WTC11 (cell line): ENCODE measurements at regions not wholly inside any gene's neighbourhood (a gene's known extent, or its start where the extent isn't known, plus 50 kb on each side); places are given as distances from the start of the nearest gene placed in this dataset.

Source experiments
- ATAC-seq: fragments of 200-7000 bp; cut with Tn5 transposase; 2 replicates; pipeline ENCODE4 v1.10.0; 2021; ENCODE audit warnings: mild to moderate bottlenecking, moderate library complexity
- CTCF ChIA-PET: fragments of 300-600 bp; sonication (Branson Sonifier 250); formaldehyde crosslinking; loops from one replicate; lab custom pipeline; 2021; ENCODE audit warnings: antibody characterized with exemption; lab: Charles Lee
- POLR2A ChIA-PET: fragments of 350-600 bp; sonication (Branson Sonifier 250); formaldehyde crosslinking; loops from one replicate; lab custom pipeline; 2021; ENCODE audit warnings: antibody characterized with exemption; lab: Charles Lee
- DNase-seq: peaks from one replicate; pipeline ENCODE4 v3.0.0; 2021; ENCODE audit warnings: low spot score
- H3K27ac Mint-ChIP-seq: 2 replicates; pipeline ENCODE4 v1.8.0; 2021; ENCODE audit warnings: mixed read lengths
- H3K27me3 Mint-ChIP-seq: 2 replicates; pipeline ENCODE4 v1.8.0; 2021; ENCODE audit warnings: low read depth, mild to moderate bottlenecking, moderate library complexity, mixed read lengths
- H3K36me3 Mint-ChIP-seq: 2 replicates; pipeline ENCODE4 v1.8.0; 2021; ENCODE audit warnings: mixed read lengths
- H3K4me1 Mint-ChIP-seq: 2 replicates; pipeline ENCODE4 v1.8.0; 2022; ENCODE audit warnings: mixed read lengths
- H3K4me3 Mint-ChIP-seq: 2 replicates; pipeline ENCODE4 v1.8.0; 2021; ENCODE audit warnings: mild to moderate bottlenecking, moderate library complexity, mixed read lengths
- H3K9me3 Mint-ChIP-seq: 2 replicates; pipeline ENCODE4 v1.8.0; 2021; ENCODE audit warnings: mixed read lengths
- ESRRA ChIP-seq: sonication (generic); formaldehyde crosslinking; IDR thresholded peaks from 2 replicates; pipeline ENCODE4 v1.8.1; 2022; ENCODE audit warnings: mild to moderate bottlenecking, missing genetic modification reagents, borderline replicate concordance
- FOXP1 ChIP-seq: sonication (generic); formaldehyde crosslinking; IDR thresholded peaks from 2 replicates; pipeline ENCODE4 v1.8.0; 2022; ENCODE audit warnings: missing genetic modification reagents, mild to moderate bottlenecking, moderate library complexity, borderline replicate concordance
- HMGA2 ChIP-seq: fragments of 250-450 bp; sonication (Bioruptor Pico); IDR thresholded peaks from 2 replicates; pipeline ENCODE4 v1.4.0; 2021; ENCODE audit warnings: mild to moderate bottlenecking, moderate library complexity
- KAT7 ChIP-seq: sonication (generic); formaldehyde crosslinking; IDR thresholded peaks from 2 replicates; pipeline ENCODE4 v1.8.1; 2023; ENCODE audit warnings: missing genetic modification reagents, mild to moderate bottlenecking, borderline replicate concordance
- NFYB ChIP-seq: sonication (generic); formaldehyde crosslinking; conservative IDR thresholded peaks from 2 replicates; pipeline ENCODE4 v1.8.0; 2022; ENCODE audit warnings: low read depth, missing genetic modification reagents
- ZNF219 ChIP-seq: sonication (generic); formaldehyde crosslinking; IDR thresholded peaks from 2 replicates; pipeline ENCODE4 v1.8.0; 2023; ENCODE audit warnings: missing genetic modification reagents, mild to moderate bottlenecking, borderline replicate concordance
- TF ChIP-seq, protein P1 (sequence below): fragments of 200-600 bp; IDR thresholded peaks from 2 replicates; pipeline ENCODE4 v1.8.0; 2022; ENCODE audit warnings: antibody characterized with exemption
- TF ChIP-seq, protein P2 (sequence below): sonication (generic); formaldehyde crosslinking; IDR thresholded peaks from 2 replicates; pipeline ENCODE4 v1.8.1; 2022; ENCODE audit warnings: missing genetic modification reagents, borderline replicate concordance
- TF ChIP-seq, protein P3 (sequence below): fragments of 250-450 bp; sonication (Bioruptor Pico); IDR thresholded peaks from 2 replicates; pipeline ENCODE4 v2.1.2; 2022; ENCODE audit warnings: mild to moderate bottlenecking, moderate library complexity
- TF ChIP-seq, protein P4 (sequence below): sonication (generic); formaldehyde crosslinking; IDR thresholded peaks from 2 replicates; pipeline ENCODE4 v1.8.1; 2023; ENCODE audit warnings: mild to moderate bottlenecking, moderate library complexity, missing genetic modification reagents
- TF ChIP-seq, protein P5 (sequence below): fragments of 250-450 bp; sonication (Bioruptor Pico); IDR thresholded peaks from 2 replicates; pipeline ENCODE4 v1.9.0; 2021; ENCODE audit warnings: moderate library complexity, mild to moderate bottlenecking, inconsistent platforms, borderline replicate concordance
- TF ChIP-seq, protein P6 (sequence below): sonication (generic); formaldehyde crosslinking; IDR thresholded peaks from 2 replicates; pipeline ENCODE4 v1.8.0; 2023; ENCODE audit warnings: missing genetic modification reagents, mild to moderate bottlenecking, borderline replicate concordance
- TF ChIP-seq, protein P7 (sequence below): sonication (generic); formaldehyde crosslinking; IDR thresholded peaks from 2 replicates; pipeline ENCODE4 v1.8.0; 2022; ENCODE audit warnings: mild to moderate bottlenecking, missing genetic modification reagents
- TF ChIP-seq, protein P8 (sequence below): sonication (generic); formaldehyde crosslinking; IDR thresholded peaks from 2 replicates; pipeline ENCODE4 v1.8.1; 2023; ENCODE audit warnings: mild to moderate bottlenecking, missing genetic modification reagents, borderline replicate concordance

DNA sequence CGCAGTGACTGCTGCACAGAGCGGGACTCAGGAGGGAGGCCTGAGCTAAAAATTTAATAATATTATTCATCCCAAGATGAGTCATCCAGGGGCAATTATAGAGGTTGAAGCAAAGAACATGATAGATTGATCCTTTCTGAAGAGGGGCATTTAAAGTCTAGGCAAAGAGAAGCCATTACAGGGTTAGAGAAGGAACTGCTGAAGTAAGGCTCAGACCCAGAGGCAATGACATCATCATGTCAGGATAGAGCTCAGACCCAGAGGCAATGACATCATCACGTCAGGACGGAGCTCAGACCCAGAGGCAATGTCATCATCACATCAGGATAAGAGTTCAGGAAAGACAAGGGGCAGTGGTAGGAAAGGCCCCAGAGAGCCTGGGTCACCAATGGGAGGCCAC, 184.0 kb downstream of the TMEM18 start:
- peaks cover 14% of the 10 kb centered on the region for H3K4me1 Mint-ChIP-seq
- H3K36me3 Mint-ChIP-seq = no peaks in the 10 kb centered on the region
- H3K27me3 Mint-ChIP-seq = peaks cover 6% of the 10 kb centered on the region
- no peaks in the 10 kb centered on the region for H3K9me3 Mint-ChIP-seq
- ATAC-seq (no peak), DNase-seq (no peak)
- no peak overlapping the region for H3K27ac Mint-ChIP-seq
- TF ChIP-seq HMGA2 (CRISPR knock-in tag) (no peak), KAT7 (CRISPR knock-in tag) (no peak), ZNF219 (CRISPR knock-in tag) (no peak), FOXP1 (no peak), ESRRA (CRISPR knock-in tag) (no peak), NFYB (CRISPR knock-in tag) (no peak)
- TF ChIP-seq, protein P1, sequence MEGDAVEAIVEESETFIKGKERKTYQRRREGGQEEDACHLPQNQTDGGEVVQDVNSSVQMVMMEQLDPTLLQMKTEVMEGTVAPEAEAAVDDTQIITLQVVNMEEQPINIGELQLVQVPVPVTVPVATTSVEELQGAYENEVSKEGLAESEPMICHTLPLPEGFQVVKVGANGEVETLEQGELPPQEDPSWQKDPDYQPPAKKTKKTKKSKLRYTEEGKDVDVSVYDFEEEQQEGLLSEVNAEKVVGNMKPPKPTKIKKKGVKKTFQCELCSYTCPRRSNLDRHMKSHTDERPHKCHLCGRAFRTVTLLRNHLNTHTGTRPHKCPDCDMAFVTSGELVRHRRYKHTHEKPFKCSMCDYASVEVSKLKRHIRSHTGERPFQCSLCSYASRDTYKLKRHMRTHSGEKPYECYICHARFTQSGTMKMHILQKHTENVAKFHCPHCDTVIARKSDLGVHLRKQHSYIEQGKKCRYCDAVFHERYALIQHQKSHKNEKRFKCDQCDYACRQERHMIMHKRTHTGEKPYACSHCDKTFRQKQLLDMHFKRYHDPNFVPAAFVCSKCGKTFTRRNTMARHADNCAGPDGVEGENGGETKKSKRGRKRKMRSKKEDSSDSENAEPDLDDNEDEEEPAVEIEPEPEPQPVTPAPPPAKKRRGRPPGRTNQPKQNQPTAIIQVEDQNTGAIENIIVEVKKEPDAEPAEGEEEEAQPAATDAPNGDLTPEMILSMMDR = no peak
- TF ChIP-seq, protein P2, sequence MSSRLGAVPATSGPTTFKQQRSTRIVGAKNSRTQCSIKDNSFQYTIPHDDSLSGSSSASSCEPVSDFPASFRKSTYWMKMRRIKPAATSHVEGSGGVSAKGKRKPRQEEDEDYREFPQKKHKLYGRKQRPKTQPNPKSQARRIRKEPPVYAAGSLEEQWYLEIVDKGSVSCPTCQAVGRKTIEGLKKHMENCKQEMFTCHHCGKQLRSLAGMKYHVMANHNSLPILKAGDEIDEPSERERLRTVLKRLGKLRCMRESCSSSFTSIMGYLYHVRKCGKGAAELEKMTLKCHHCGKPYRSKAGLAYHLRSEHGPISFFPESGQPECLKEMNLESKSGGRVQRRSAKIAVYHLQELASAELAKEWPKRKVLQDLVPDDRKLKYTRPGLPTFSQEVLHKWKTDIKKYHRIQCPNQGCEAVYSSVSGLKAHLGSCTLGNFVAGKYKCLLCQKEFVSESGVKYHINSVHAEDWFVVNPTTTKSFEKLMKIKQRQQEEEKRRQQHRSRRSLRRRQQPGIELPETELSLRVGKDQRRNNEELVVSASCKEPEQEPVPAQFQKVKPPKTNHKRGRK = no peak
- TF ChIP-seq, protein P3, sequence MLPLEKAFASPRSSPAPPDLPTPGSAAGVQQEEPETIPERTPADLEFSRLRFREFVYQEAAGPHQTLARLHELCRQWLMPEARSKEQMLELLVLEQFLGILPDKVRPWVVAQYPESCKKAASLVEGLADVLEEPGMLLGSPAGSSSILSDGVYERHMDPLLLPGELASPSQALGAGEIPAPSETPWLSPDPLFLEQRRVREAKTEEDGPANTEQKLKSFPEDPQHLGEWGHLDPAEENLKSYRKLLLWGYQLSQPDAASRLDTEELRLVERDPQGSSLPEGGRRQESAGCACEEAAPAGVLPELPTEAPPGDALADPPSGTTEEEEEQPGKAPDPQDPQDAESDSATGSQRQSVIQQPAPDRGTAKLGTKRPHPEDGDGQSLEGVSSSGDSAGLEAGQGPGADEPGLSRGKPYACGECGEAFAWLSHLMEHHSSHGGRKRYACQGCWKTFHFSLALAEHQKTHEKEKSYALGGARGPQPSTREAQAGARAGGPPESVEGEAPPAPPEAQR = no peak
- TF ChIP-seq, protein P4, sequence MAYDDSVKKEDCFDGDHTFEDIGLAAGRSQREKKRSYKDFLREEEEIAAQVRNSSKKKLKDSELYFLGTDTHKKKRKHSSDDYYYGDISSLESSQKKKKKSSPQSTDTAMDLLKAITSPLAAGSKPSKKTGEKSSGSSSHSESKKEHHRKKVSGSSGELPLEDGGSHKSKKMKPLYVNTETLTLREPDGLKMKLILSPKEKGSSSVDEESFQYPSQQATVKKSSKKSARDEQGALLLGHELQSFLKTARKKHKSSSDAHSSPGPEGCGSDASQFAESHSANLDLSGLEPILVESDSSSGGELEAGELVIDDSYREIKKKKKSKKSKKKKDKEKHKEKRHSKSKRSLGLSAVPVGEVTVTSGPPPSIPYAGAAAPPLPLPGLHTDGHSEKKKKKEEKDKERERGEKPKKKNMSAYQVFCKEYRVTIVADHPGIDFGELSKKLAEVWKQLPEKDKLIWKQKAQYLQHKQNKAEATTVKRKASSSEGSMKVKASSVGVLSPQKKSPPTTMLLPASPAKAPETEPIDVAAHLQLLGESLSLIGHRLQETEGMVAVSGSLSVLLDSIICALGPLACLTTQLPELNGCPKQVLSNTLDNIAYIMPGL (CRISPR knock-in tag) = no peak
- TF ChIP-seq, protein P5, sequence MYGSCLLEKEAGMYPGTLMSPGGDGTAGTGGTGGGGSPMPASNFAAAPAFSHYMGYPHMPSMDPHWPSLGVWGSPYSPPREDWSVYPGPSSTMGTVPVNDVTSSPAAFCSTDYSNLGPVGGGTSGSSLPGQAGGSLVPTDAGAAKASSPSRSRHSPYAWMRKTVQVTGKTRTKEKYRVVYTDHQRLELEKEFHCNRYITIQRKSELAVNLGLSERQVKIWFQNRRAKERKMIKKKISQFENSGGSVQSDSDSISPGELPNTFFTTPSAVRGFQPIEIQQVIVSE (CRISPR knock-in tag) = no peak
- TF ChIP-seq, protein P6, sequence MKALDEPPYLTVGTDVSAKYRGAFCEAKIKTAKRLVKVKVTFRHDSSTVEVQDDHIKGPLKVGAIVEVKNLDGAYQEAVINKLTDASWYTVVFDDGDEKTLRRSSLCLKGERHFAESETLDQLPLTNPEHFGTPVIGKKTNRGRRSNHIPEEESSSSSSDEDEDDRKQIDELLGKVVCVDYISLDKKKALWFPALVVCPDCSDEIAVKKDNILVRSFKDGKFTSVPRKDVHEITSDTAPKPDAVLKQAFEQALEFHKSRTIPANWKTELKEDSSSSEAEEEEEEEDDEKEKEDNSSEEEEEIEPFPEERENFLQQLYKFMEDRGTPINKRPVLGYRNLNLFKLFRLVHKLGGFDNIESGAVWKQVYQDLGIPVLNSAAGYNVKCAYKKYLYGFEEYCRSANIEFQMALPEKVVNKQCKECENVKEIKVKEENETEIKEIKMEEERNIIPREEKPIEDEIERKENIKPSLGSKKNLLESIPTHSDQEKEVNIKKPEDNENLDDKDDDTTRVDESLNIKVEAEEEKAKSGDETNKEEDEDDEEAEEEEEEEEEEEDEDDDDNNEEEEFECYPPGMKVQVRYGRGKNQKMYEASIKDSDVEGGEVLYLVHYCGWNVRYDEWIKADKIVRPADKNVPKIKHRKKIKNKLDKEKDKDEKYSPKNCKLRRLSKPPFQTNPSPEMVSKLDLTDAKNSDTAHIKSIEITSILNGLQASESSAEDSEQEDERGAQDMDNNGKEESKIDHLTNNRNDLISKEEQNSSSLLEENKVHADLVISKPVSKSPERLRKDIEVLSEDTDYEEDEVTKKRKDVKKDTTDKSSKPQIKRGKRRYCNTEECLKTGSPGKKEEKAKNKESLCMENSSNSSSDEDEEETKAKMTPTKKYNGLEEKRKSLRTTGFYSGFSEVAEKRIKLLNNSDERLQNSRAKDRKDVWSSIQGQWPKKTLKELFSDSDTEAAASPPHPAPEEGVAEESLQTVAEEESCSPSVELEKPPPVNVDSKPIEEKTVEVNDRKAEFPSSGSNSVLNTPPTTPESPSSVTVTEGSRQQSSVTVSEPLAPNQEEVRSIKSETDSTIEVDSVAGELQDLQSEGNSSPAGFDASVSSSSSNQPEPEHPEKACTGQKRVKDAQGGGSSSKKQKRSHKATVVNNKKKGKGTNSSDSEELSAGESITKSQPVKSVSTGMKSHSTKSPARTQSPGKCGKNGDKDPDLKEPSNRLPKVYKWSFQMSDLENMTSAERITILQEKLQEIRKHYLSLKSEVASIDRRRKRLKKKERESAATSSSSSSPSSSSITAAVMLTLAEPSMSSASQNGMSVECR = no peak
- TF ChIP-seq, protein P7, sequence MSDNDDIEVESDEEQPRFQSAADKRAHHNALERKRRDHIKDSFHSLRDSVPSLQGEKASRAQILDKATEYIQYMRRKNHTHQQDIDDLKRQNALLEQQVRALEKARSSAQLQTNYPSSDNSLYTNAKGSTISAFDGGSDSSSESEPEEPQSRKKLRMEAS (CRISPR knock-in tag) = no peak
- TF ChIP-seq, protein P8, sequence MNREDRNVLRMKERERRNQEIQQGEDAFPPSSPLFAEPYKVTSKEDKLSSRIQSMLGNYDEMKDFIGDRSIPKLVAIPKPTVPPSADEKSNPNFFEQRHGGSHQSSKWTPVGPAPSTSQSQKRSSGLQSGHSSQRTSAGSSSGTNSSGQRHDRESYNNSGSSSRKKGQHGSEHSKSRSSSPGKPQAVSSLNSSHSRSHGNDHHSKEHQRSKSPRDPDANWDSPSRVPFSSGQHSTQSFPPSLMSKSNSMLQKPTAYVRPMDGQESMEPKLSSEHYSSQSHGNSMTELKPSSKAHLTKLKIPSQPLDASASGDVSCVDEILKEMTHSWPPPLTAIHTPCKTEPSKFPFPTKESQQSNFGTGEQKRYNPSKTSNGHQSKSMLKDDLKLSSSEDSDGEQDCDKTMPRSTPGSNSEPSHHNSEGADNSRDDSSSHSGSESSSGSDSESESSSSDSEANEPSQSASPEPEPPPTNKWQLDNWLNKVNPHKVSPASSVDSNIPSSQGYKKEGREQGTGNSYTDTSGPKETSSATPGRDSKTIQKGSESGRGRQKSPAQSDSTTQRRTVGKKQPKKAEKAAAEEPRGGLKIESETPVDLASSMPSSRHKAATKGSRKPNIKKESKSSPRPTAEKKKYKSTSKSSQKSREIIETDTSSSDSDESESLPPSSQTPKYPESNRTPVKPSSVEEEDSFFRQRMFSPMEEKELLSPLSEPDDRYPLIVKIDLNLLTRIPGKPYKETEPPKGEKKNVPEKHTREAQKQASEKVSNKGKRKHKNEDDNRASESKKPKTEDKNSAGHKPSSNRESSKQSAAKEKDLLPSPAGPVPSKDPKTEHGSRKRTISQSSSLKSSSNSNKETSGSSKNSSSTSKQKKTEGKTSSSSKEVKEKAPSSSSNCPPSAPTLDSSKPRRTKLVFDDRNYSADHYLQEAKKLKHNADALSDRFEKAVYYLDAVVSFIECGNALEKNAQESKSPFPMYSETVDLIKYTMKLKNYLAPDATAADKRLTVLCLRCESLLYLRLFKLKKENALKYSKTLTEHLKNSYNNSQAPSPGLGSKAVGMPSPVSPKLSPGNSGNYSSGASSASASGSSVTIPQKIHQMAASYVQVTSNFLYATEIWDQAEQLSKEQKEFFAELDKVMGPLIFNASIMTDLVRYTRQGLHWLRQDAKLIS (CRISPR knock-in tag) = no peak
- POLR2A ChIA-PET = no interaction called here
- CTCF ChIA-PET = no interaction called here
- H3K4me3 Mint-ChIP-seq = no peak overlapping the region
